T-cell (primary cell): ENCODE measurements at regions not wholly inside any gene's neighbourhood (a gene's known extent, or its start where the extent isn't known, plus 50 kb on each side); places are given as distances from the start of the nearest gene placed in this dataset.
"Not testable (repeated sequence)": the region's sequence is repeated elsewhere in the genome, so short reads cannot be mapped to it uniquely, and the experiment has no call there.

Experiments
- ATAC-seq, 4 experiments: fragments of 200-7000 bp in 3 of 4; fragments of 150-1000 bp in 1 of 4; cut with Tn5 transposase; replicated peaks in 1 of 4; 1 replicate in 3 of 4; 2 replicates in 1 of 4; pipeline ENCODE4 v1.10.0; 2021; ENCODE audit warnings: moderate library complexity in 3 of 4, mild to moderate bottlenecking in 2 of 4, moderate number of reproducible peaks in 1 of 4
- CTCF ChIA-PET, 2 donors: fragments of 300-600 bp; sonication (Branson Sonifier 250); formaldehyde crosslinking; loops; one replicate each; lab custom pipeline; 2022; ENCODE audit warnings: antibody characterized with exemption in 2 of 2; lab: Charles Lee
- POLR2A ChIA-PET, 2 donors: fragments of 300-600 bp; sonication (Branson Sonifier 250); formaldehyde crosslinking; loops; one replicate each; lab custom pipeline; 2022; ENCODE audit warnings: antibody characterized with exemption in 2 of 2; lab: Charles Lee
- DNase-seq, 35 experiments: peaks; one replicate each; pipeline versions ENCODE4 v3.0.0 to v3.0.0-alpha.2; 2013 to 2023
- H3K27ac ChIP-seq: one replicate; pipeline ENCODE4 v1.5.1; 2013; ENCODE audit warnings: low read length
- H3K27me3 ChIP-seq, 2 experiments: replicated peaks in 1 of 2; 1 replicate in 1 of 2; 2 replicates in 1 of 2; pipeline versions ENCODE4 v1.6.1 to v1.7.0; 2013; ENCODE audit warnings: low read length in 1 of 2, mixed read lengths in 1 of 2; ENCODE audit not compliant: control insufficient read depth in 2 of 2, insufficient read depth in 2 of 2; ENCODE audit errors: extremely low read depth in 1 of 2
- H3K36me3 ChIP-seq, 2 donors: 1 replicate in 1 of 2; 2 replicates in 1 of 2; pipeline versions ENCODE4 v1.6.1 to v1.7.0; 2013; ENCODE audit warnings: low read length in 1 of 2; ENCODE audit not compliant: control insufficient read depth in 2 of 2, insufficient read depth in 1 of 2; ENCODE audit errors: extremely low read depth in 1 of 2
- H3K4me1 ChIP-seq, 2 experiments: 1 replicate in 1 of 2; 2 replicates in 1 of 2; pipeline versions ENCODE4 v1.6.1 to v1.7.0; 2013; ENCODE audit warnings: low read length in 2 of 2, mixed read lengths in 1 of 2; ENCODE audit not compliant: insufficient read depth in 2 of 2, control insufficient read depth in 1 of 2; ENCODE audit errors: extremely low read depth in 1 of 2
- H3K4me3 ChIP-seq, 2 donors: 1 replicate in 1 of 2; 2 replicates in 1 of 2; pipeline versions ENCODE4 v1.5.1 to v1.7.0; 2013; ENCODE audit warnings: mild to moderate bottlenecking in 2 of 2, low read length in 1 of 2, moderate library complexity in 1 of 2; ENCODE audit not compliant: control insufficient read depth in 1 of 2; ENCODE audit errors: extremely low read depth in 1 of 2
- H3K9me3 ChIP-seq: 2 replicates; pipeline ENCODE4 v1.7.0; 2013
- H3K27ac Mint-ChIP-seq, 2 donors: one replicate each; pipeline ENCODE4 v1.8.0; 2020 to 2021; ENCODE audit warnings: mild to moderate bottlenecking in 2 of 2, mixed read lengths in 2 of 2
- H3K27me3 Mint-ChIP-seq, 2 donors: one replicate each; pipeline ENCODE4 v1.8.0; 2021 to 2022; ENCODE audit warnings: mixed read lengths in 2 of 2
- H3K36me3 Mint-ChIP-seq: one replicate; pipeline ENCODE4 v1.8.0; 2021; ENCODE audit warnings: mixed read lengths
- H3K4me1 Mint-ChIP-seq, 3 donors: one replicate each; pipeline ENCODE4 v1.8.0; 2020 to 2022; ENCODE audit warnings: mixed read lengths in 3 of 3, mild to moderate bottlenecking in 1 of 3
- H3K4me3 Mint-ChIP-seq, 3 donors: one replicate each; pipeline ENCODE4 v1.8.0; 2020 to 2022; ENCODE audit warnings: mild to moderate bottlenecking in 3 of 3, mixed read lengths in 3 of 3, moderate library complexity in 3 of 3
- H3K9me3 Mint-ChIP-seq, 3 donors: one replicate each; pipeline ENCODE4 v1.8.0; 2020 to 2022; ENCODE audit warnings: mixed read lengths in 3 of 3
- WGBS: methylation state at CpG from one replicate; pipeline ENCODE4 v1.1.5; 2013; ENCODE audit warnings: missing lambda C conversion rate; ENCODE audit not compliant: insufficient coverage; 5-methylcytosine and 5-hydroxymethylcytosine counted together

DNA sequence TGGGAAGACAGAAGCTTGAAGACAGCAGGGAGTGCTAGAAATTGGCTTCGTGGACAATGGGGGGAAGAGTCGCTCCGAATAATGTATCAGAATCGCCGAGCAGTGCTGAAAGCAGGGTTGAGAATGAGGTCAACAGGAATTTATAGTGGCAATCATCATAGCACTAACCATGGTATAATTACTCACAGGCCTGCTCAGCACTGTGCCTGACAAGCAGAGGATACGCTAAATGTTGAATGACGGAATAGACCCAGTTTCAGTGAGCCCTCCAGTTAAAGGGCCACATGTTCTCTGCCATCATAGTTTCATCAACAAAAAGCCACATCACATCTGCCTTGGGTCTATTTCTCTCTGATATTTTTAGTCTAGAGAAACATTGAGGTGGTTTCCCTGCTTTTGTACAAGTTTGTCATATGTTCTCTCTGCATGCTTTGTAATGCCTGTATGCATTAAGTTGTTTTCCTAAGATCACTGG, 130.3 kb upstream of the EGLN3 start:
- DNase-seq (no peak), ATAC-seq (no peak)
- Mint-ChIP-seq H3K27me3 (peaks cover 0 to 5% of the 10 kb centered on the region in 2 donors), H3K36me3 (no peaks in the 10 kb centered on the region), H3K27ac (no peak overlapping the region), H3K9me3 (no peaks in the 10 kb centered on the region), H3K4me1 (no peaks in the 10 kb centered on the region), H3K4me3 (no peak overlapping the region)
- WGBS, result no CpG with 5 or more reads among the region's 7 CpGs
- Histone ChIP-seq H3K9me3 (no peaks in the 10 kb centered on the region), H3K27me3 (no peaks in the 10 kb centered on the region), H3K4me3 (no peak overlapping the region), H3K4me1 (no peaks in the 10 kb centered on the region), H3K27ac (no peak overlapping the region), H3K36me3 (no peaks in the 10 kb centered on the region)
- ChIA-PET CTCF (no interaction called here), POLR2A (no interaction called here)

- CTCF ChIA-PET, H3K27ac Mint-ChIP-seq, H3K27ac ChIP-seq, H3K36me3 ChIP-seq, H3K4me3 Mint-ChIP-seq, H3K4me1 ChIP-seq, H3K36me3 Mint-ChIP-seq, H3K4me3 ChIP-seq, H3K9me3 Mint-ChIP-seq, DNase-seq, H3K4me1 Mint-ChIP-seq, H3K9me3 ChIP-seq, ATAC-seq, H3K27me3 ChIP-seq, POLR2A ChIA-PET, H3K27me3 Mint-ChIP-seq: not testable (repeated sequence)
- no CpG with 5 or more reads among the region's 4 CpGs for WGBS
These were observed 128.8 kb upstream of the EGLN3 start for GRCh38 chr14:34079643-34080042.

DNA sequence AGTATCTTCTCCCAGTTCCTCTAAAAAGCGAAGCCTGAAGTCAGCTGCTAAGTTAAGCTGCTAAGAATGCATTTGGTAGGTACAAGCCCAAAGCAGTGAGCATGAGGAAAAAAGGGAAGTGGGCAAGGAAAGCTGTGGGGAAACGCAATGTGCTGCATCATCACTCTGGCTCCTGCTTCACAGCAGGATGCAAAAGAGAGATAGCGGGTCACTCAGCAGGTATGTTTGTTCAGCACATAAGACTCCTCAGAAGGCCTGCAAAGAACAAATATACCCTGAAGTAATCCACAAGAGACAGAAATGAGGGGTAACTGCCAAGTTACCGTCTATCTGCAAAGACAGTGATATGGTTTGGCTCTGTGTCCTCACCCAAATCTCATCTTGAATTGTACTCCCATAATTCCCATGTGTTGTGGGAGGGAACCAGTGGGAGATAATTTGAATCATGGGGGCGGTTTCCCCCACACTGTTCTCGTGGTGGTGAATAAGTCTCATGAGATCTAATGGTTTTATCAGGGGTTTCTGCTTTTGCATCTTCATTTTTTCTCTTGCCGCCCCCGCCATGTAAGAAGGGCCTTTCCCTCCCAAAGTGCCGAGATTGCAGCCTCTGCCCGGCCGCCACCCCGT, 127.4 kb upstream of the EGLN3 start:
- Mint-ChIP-seq H3K27me3 (peaks cover 0 to 5% of the 10 kb centered on the region in 2 donors), H3K4me1 (no peaks in the 10 kb centered on the region), H3K27ac (no peak overlapping the region), H3K36me3 (no peaks in the 10 kb centered on the region), H3K9me3 (no peaks in the 10 kb centered on the region), H3K4me3 (no peak overlapping the region)
- no peak overlapping the region for H3K27ac ChIP-seq
- DNase-seq (no peak), ATAC-seq (no peak)
- no peaks in the 10 kb centered on the region for H3K36me3 ChIP-seq
- no peak overlapping the region for H3K4me3 ChIP-seq
- 81% methylated on average over 4 of the region's 12 CpGs for whole genome bisulfite sequencing
- no peaks in the 10 kb centered on the region for H3K9me3 ChIP-seq
- ChIA-PET POLR2A (no interaction called here), CTCF (no interaction called here)
- H3K27me3 ChIP-seq, result no peaks in the 10 kb centered on the region
- no peaks in the 10 kb centered on the region for H3K4me1 ChIP-seq

DNA sequence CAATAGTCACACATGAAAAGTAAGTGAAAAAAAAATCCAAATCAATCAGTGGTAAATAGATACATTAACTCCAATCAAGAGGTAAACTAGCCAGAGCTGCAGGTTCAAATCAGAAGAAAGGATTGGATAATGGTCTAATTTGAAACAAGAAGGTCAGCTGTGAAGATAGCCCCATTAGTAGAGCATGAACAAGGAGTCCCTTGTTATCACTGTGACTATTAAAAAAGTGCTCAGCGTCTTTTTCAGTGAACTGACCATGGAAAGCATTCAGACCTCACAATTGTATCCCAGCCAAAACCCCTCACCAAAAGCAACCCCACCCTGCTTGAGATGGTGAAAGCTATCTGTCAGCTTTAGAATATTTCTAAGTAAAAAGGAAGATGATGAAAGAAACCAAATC, 125.0 kb upstream of the EGLN3 start:
- Mint-ChIP-seq H3K4me3 (no peak overlapping the region), H3K36me3 (no peaks in the 10 kb centered on the region), H3K27ac (no peak overlapping the region), H3K27me3 (peaks cover 0 to under 1% of the 10 kb centered on the region in 2 donors), H3K4me1 (no peaks in the 10 kb centered on the region), H3K9me3 (peaks cover 7 to 8% (median 7%) of the 10 kb centered on the region in 3 donors)
- Histone ChIP-seq H3K4me3 (no peak overlapping the region), H3K36me3 (no peaks in the 10 kb centered on the region), H3K4me1 (no peaks in the 10 kb centered on the region), H3K9me3 (no peaks in the 10 kb centered on the region), H3K27ac (no peak overlapping the region), H3K27me3 (no peaks in the 10 kb centered on the region)
- ChIA-PET CTCF (no interaction called here), POLR2A (no interaction called here)
- no peak for DNase-seq
- ATAC-seq, result no peak
- WGBS, result no CpG with 5 or more reads among the region's 1 CpG

DNA sequence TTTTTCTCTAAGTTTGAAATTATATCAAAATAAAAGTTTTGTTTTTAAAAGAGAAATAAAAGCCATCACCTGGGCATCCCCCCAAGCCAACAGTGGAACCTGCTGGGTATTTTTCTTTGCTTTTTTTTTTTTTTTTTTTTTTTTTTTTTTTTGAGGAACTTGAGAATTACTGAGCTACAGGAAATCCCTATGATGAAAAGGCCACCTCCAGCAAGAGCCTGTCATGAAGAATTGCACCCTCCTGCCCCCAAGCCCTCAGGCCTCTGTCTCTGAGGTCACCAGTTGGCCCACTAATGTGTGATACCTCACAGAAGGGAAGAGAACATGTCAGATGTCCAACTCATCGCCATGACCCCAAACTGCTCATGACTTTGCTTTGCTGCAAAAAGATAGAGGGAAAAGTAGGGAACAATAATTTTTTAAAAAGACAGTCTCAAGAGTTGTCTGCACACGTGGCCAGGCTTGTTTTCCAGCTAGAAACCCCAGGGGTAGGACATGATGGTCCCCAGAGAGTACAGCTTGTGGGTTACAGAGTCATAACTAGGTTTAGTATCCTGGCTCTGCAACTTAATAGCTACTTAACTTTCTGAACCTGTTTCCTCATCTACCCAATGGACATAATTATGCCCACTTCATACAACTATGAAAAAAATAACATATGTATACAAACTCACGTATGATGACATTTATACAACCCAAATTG, 124.3 kb upstream of the EGLN3 start:
- H3K27me3 Mint-ChIP-seq, result no peaks in the 10 kb centered on the region

GRCh38 chr14:34072921-34073320, 122.0 kb upstream of the EGLN3 start:
- H3K9me3 Mint-ChIP-seq, result peaks cover 7 to 8% (median 7%) of the 10 kb centered on the region in 3 donors
- CTCF ChIA-PET, result no interaction called here

More for the DNA sequence above, 124.3 kb upstream of the EGLN3 start:
- H3K9me3 ChIP-seq, result no peaks in the 10 kb centered on the region
- H3K36me3 Mint-ChIP-seq, result no peaks in the 10 kb centered on the region
- no peak for DNase-seq
- H3K4me3 ChIP-seq, result no peak overlapping the region
- H3K27ac ChIP-seq, result no peak overlapping the region
- no peak for ATAC-seq
- H3K27me3 ChIP-seq, result no peaks in the 10 kb centered on the region
- H3K27ac Mint-ChIP-seq, result no peak overlapping the region
- H3K36me3 ChIP-seq, result no peaks in the 10 kb centered on the region
- H3K4me1 Mint-ChIP-seq, result no peaks in the 10 kb centered on the region
- H3K9me3 Mint-ChIP-seq, result peaks cover 7 to 8% (median 7%) of the 10 kb centered on the region in 3 donors
- POLR2A ChIA-PET, result no interaction called here
- H3K4me3 Mint-ChIP-seq, result no peak overlapping the region
- WGBS, result 0% methylated on average over 1 of the region's 3 CpGs
- H3K4me1 ChIP-seq, result no peaks in the 10 kb centered on the region
- CTCF ChIA-PET, result no interaction called here

More at GRCh38 chr14:34072921-34073320, 122.0 kb upstream of the EGLN3 start:
- Histone ChIP-seq H3K9me3 (no peaks in the 10 kb centered on the region), H3K36me3 (no peaks in the 10 kb centered on the region), H3K27me3 (no peaks in the 10 kb centered on the region), H3K27ac (no peak overlapping the region), H3K4me3 (no peak overlapping the region), H3K4me1 (no peaks in the 10 kb centered on the region)
- Mint-ChIP-seq H3K27ac (no peak overlapping the region), H3K27me3 (no peaks in the 10 kb centered on the region), H3K4me1 (no peaks in the 10 kb centered on the region), H3K4me3 (no peak overlapping the region), H3K36me3 (no peaks in the 10 kb centered on the region)
- POLR2A ChIA-PET, result no interaction called here
- DNase-seq (no peak), ATAC-seq (no peak)
- WGBS, result no CpG with 5 or more reads among the region's 1 CpG
